Right lobe of liver (tissue), 6 donors: ENCODE measurements at regions not wholly inside any gene's neighbourhood (a gene's known extent, or its start where the extent isn't known, plus 50 kb on each side); places are given as distances from the start of the nearest gene placed in this dataset.

Experiments used
- ATAC-seq, 4 donors: fragments of 200-7000 bp; cut with Tn5 transposase; one replicate each; pipeline ENCODE4 v1.9.1; 2020; ENCODE audit warnings: mild to moderate bottlenecking in 4 of 4, moderate library complexity in 4 of 4
- DNase-seq, 3 donors: peaks; one replicate each; pipeline ENCODE4 v3.0.0-alpha.2; 2020
- H3K27ac ChIP-seq, 3 donors: fragments of 200-600 bp; one replicate each; pipeline ENCODE4 v1.8.0; 2022
- H3K27me3 ChIP-seq, 2 donors: fragments of 200-600 bp; one replicate each; pipeline ENCODE4 v1.8.0; 2022
- H3K36me3 ChIP-seq, 4 donors: fragments of 200-600 bp; sonication (generic) in 1 of 4; one replicate each; pipeline versions ENCODE4 v1.5.1 to v1.8.0; 2017 to 2022; ENCODE audit warnings: control low read depth in 1 of 4
- H3K4me1 ChIP-seq, 4 donors: fragments of 200-600 bp; sonication (generic) in 1 of 4; one replicate each; pipeline versions ENCODE4 v1.5.1 to v1.8.0; 2017 to 2022; ENCODE audit warnings: control low read depth in 1 of 4
- H3K4me3 ChIP-seq, 3 donors: fragments of 200-600 bp; one replicate each; pipeline ENCODE4 v1.8.0; 2022
- H3K9me3 ChIP-seq, 4 donors: fragments of 200-600 bp; sonication (generic) in 1 of 4; one replicate each; pipeline versions ENCODE4 v1.5.1 to v1.8.0; 2017 to 2022; ENCODE audit warnings: control low read depth in 1 of 4
- POLR2A ChIP-seq: fragments of 450-650 bp; IDR thresholded peaks from one replicate; pipeline ENCODE4 v1.6.1; 2017; ENCODE audit warnings: antibody characterized with exemption, mild to moderate bottlenecking
- WGBS: methylation state at CpG from one replicate; pipeline ENCODE4 v1.1.6; 2018; ENCODE audit warnings: low coverage, low lambda C conversion rate; ENCODE audit not compliant: insufficient coverage; ENCODE audit errors: missing lambda C conversion rate; 5-methylcytosine and 5-hydroxymethylcytosine counted together
- intact Hi-C, 2 donors: fragments of 100-400 bp; cut with DNase I; formaldehyde crosslinking; loops; one replicate each; pipeline versions ENCODE4 v1.11.2 to v1.14.1; 2022
- TF ChIP-seq, protein P1 (sequence below), 4 donors: fragments of 200-600 bp in 3 of 4; fragments of 450-650 bp in 1 of 4; IDR thresholded peaks; one replicate each; pipeline versions ENCODE4 v1.5.1 to v1.8.0; 2016 to 2022; ENCODE audit warnings: antibody characterized with exemption in 4 of 4, mild to moderate bottlenecking in 2 of 4
- donor health status: DM: no; HTN: yes; CAD: no.
- donor health status: DM: no; HTN: no; CAD: no.
- donor health status: DM: no; HTN: no; CAD: no.
- donor health status: DM: no; HTN: yes; CAD: no.
- donor health status: DM: no; HTN: yes; CAD: no.

DNA sequence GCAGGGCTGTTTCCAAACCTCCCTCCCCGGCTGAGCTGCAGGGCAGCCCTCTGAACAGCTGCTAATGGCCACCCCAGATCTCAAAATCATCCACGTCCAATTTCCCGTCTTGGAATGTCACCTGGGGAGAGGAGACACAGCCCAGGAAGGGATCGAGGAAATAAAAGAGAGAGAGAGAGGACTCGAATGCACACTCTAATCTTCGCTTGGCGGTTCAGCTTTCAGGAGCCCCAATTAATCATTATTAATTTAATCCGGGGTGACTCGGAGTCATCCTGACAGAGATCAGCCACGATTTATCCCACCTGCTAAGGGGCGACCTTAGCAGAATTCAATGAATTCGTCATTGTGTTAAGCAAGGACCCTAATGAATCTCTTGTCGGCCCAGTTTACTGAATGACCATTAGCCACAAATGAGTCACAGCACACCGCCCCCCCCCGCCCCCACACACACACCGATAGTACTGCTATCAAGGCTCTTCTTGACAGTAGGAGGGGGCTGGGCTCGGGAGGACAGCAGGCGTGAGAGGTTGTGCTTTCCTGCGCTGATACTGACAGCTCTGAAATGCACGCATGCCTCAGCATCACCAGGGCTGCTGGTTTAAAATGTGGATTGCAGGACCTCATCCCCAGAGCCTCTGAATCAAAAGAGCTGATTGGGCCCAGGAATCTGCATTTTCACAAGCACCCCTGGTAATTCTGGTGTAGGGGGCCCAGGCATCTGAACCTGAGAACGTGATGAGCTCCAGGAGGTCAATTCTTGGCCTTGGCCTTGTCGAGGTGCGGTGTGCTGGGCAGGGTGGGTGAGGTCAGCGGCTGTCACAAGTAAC, 190.0 kb upstream of the CIBAR2 start:
- ATAC-seq (no peak), DNase-seq (no peak)
- no peak overlapping the region for H3K4me3 ChIP-seq
- H3K9me3 ChIP-seq, result no peaks in the 10 kb centered on the region
- WGBS, result 76% methylated on average over 10 of the region's 24 CpGs
- H3K27ac ChIP-seq, result no peak overlapping the region
- H3K27me3 ChIP-seq, result no peaks in the 10 kb centered on the region
- H3K36me3 ChIP-seq, result no peaks in the 10 kb centered on the region
- TF ChIP-seq POLR2A, result no peak
- TF ChIP-seq, protein P1, sequence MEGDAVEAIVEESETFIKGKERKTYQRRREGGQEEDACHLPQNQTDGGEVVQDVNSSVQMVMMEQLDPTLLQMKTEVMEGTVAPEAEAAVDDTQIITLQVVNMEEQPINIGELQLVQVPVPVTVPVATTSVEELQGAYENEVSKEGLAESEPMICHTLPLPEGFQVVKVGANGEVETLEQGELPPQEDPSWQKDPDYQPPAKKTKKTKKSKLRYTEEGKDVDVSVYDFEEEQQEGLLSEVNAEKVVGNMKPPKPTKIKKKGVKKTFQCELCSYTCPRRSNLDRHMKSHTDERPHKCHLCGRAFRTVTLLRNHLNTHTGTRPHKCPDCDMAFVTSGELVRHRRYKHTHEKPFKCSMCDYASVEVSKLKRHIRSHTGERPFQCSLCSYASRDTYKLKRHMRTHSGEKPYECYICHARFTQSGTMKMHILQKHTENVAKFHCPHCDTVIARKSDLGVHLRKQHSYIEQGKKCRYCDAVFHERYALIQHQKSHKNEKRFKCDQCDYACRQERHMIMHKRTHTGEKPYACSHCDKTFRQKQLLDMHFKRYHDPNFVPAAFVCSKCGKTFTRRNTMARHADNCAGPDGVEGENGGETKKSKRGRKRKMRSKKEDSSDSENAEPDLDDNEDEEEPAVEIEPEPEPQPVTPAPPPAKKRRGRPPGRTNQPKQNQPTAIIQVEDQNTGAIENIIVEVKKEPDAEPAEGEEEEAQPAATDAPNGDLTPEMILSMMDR (IDR thresholded peaks at IDR 0.05), result no peak
- peaks cover 3 to 22% (median 12%) of the 10 kb centered on the region in 4 donors for H3K4me1 ChIP-seq
- intact Hi-C loops, result no loop called here

DNA sequence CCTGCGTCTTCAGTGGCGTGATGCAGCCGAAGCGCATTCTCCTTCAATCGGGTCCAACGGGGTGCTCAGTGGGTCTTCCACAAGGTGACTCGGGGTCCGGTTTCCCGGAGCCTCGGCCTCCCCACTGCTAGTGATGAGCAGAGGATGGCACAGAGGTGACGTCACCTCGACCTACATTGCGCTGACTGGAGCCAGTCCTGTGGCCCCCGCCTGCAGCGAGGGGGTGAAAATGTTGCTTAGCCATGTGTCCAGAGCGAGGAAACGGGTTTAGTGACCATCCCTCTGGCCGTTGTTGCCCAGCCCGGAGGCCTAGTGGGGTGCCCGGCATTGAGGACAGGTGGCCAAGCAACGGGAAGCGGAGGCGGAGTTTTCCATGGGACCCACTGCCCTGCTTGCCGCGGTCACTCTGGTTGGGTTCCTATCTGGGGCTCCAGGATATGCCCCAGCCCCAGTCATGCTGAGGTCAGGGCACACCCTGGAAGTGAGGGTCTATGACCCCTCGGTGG, 190.6 kb upstream of the CIBAR2 start:
- 49% methylated on average over 8 of the region's 26 CpGs for WGBS
- Histone ChIP-seq H3K36me3 (no peaks in the 10 kb centered on the region), H3K9me3 (no peaks in the 10 kb centered on the region), H3K4me1 (peaks cover 3 to 27% (median 15%) of the 10 kb centered on the region in 4 donors), H3K4me3 (no peak overlapping the region), H3K27ac (no peak overlapping the region), H3K27me3 (no peaks in the 10 kb centered on the region)
- ATAC-seq (no peak), DNase-seq (no peak)
- TF ChIP-seq, protein P1 (IDR thresholded peaks at IDR 0.05), result no peak
- no peak for TF ChIP-seq POLR2A
- intact Hi-C loops, result no loop called here

DNA sequence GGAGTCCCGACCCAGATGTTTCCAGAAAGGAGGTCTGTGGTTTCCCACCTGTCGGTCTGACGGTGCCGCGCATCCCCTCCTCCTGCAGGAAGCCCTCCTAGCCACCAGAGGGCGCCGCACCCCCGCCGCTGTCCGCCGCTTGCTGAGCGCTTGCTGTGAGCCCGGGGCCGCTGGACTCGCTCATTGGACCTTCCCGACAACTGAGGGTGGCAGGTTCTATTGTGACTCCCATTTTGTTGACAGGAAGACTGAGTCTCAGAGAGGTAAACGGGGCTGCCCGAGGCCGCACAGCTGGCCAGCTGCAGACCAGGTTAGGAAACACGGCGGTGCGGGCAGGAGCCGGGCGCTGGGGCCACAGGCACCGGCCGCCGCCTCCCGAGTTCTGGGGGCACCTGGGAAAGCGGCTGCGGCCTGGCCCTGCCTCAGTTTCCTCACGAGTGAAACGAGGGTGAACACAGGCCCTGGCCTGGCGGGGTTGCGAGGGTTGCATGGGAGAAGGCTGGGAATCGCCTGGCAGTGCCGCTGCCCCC, 191.1 kb upstream of the CIBAR2 start:
- Histone ChIP-seq H3K36me3 (no peaks in the 10 kb centered on the region), H3K4me3 (no peak overlapping the region), H3K27me3 (no peaks in the 10 kb centered on the region), H3K4me1 (peaks cover 3 to 32% (median 17%) of the 10 kb centered on the region in 4 donors), H3K9me3 (no peaks in the 10 kb centered on the region), H3K27ac (no peak overlapping the region)
- no CpG with 5 or more reads among the region's 36 CpGs for WGBS
- DNase-seq (peak; percentile 70 to 78 (median 72)), ATAC-seq (peak; percentile 13 to 43 (median 26))
- intact Hi-C loops, result no loop called here
- TF ChIP-seq POLR2A, result no peak
- TF ChIP-seq, protein P1 (IDR thresholded peaks at IDR 0.05), result peak; percentile 72 to 95 (median 82)

DNA sequence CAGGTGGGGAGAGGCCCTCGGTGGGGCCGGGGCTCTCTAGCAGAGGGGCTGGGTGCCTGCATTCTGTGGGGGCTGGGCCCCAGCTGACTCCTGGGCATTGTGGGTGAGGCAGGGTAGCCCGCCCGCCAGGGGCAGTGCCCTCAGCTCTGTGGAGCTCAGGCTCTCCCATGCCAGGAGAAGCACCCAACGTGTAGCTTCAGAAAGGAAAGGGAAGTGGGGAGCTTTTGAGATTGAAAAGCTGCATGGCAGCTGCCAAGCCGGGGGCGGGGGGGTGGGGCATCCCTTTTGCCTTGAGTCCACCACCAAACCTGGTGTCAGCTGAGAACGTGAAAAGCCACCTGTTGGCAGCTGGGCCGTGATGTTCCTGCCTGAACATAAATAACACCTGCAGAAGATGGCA, 192.1 kb upstream of the CIBAR2 start:
- 0% methylated on average over 1 of the region's 9 CpGs for WGBS
- Histone ChIP-seq H3K27me3 (no peaks in the 10 kb centered on the region), H3K4me1 (peaks cover 3 to 39% (median 21%) of the 10 kb centered on the region in 4 donors), H3K36me3 (no peaks in the 10 kb centered on the region), H3K9me3 (no peaks in the 10 kb centered on the region), H3K27ac (no peak overlapping the region), H3K4me3 (no peak overlapping the region)
- DNase-seq, result no peak
- ATAC-seq, result no peak
- intact Hi-C loops, result no loop called here
- no peak for TF ChIP-seq POLR2A
- TF ChIP-seq, protein P1 (IDR thresholded peaks at IDR 0.05), result no peak
